Anterior cingulate cortex (tissue), 58 donors: ENCODE measurements at regions not wholly inside any gene's neighbourhood (a gene's known extent, or its start where the extent isn't known, plus 50 kb on each side); places are given as distances from the start of the nearest gene placed in this dataset.

Experiments used
- DNase-seq, 58 donors: peaks; one replicate each; lab custom pipeline; 2025; lab: John Stamatoyannopoulos, UW

- no peak for DNase-seq
Measured at GRCh38 chr5:74031536-74031935, 405.5 kb downstream of the ARHGEF28 start.

GRCh38 chr5:74030821-74031220 lies 404.8 kb downstream of the ARHGEF28 start:
- no peak for DNase-seq

GRCh38 chr5:74030371-74030770 lies 404.4 kb downstream of the ARHGEF28 start:
- DNase-seq, result no peak

GRCh38 chr5:74028976-74029375 lies 403.0 kb downstream of the ARHGEF28 start:
- no peak for DNase-seq

GRCh38 chr5:74028406-74028805 lies 402.4 kb downstream of the ARHGEF28 start:
- DNase-seq, result no peak

- DNase-seq, result no peak
Measured at GRCh38 chr5:74027732-74028338, 401.8 kb downstream of the ARHGEF28 start.

- no peak for DNase-seq
Measured at GRCh38 chr5:74026310-74026709, 400.3 kb downstream of the ARHGEF28 start.

- no peak for DNase-seq
Measured at GRCh38 chr5:74021126-74021525, 395.1 kb downstream of the ARHGEF28 start.

- DNase-seq, result no peak
Measured at GRCh38 chr5:74020503-74020902, 394.5 kb downstream of the ARHGEF28 start.

GRCh38 chr5:74019923-74020322 lies 393.9 kb downstream of the ARHGEF28 start:
- no peak for DNase-seq

DNA sequence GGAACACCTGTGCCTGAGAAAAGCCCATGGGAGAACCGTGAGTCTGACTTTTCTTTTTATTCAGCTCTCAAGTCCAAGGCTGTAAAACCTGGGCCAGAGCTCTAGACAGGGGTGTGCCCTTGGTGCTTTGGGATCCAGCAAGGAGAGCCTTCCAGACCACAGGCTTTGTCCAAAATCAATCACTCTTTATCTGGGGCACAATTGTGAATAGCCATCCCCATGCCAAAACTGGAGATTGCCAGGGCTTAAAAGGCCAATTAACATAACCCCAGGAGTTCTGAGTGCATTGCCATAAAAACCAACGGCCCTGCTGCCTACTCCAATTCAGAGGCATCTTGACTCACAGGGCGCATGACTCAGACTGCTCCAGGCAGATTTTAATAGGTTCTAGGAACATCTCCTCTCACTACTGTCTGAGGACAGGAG lies 391.8 kb downstream of the ARHGEF28 start:
- peak in 34 of 58 donors; percentile 3 to 68 (median 24) for DNase-seq

DNA sequence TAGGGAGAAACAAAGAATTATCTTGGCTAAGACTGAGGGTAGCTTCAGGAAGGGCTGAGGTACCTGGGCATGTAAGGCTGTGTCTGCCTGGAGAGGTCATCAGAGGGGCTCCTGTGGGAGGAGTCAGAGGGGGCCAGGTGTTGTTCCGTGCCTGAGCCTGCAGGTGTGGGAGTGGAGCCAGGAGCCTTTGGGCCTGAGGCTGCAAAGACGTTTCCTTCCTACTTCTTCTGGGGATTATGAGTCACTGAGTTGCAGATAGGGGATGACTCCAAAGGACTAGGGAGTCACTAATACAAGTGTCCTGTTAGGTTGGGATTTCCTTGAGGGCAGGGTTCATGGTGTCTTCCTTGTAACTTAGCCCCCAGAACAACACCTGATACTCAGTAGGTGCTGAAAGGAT lies 391.1 kb downstream of the ARHGEF28 start:
- DNase-seq, result no peak

DNA sequence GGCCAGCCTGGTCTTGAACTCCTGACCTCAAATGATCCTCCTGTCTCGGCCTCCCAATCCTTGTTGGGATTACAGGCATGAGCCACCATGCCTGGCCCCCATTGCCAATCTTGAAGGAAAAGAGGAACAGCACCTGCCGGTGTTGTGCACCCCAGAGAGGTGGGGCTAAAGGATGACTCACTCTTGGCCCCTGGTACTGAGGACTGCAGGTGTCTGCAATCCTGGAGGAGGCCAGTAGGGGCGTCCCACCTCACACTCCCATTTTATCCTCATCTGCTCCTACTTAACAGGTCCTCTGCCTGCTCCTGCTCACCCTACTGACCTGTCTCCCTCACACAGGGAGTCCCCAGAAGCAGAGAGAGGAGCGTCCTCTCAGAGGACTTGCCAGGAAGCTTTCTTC lies 390.4 kb downstream of the ARHGEF28 start:
- DNase-seq, result no peak

GRCh38 chr5:74015716-74016115 lies 389.7 kb downstream of the ARHGEF28 start:
- no peak for DNase-seq

DNA sequence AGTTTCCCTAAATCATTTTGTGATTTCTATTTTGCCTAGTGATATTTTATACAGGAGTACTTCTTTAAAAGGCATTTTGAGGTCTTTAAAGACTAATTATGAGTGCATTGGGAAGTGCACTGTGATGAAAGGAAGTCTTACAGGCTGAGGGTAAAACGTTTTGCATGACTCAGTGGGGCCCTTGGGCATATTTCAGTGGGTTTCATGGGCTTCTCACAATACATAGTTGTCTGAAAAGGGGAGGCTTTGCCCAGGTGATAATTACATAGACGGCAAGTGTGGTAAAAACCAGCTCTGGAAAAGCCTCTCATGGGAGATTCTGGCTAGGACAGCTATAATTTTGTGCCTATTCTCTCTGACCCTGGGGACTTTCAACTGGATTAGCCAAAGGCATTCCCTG lies 387.2 kb downstream of the ARHGEF28 start:
- DNase-seq, result no peak

- no peak for DNase-seq
Measured at GRCh38 chr5:74009502-74009901, 383.5 kb downstream of the ARHGEF28 start.

DNA sequence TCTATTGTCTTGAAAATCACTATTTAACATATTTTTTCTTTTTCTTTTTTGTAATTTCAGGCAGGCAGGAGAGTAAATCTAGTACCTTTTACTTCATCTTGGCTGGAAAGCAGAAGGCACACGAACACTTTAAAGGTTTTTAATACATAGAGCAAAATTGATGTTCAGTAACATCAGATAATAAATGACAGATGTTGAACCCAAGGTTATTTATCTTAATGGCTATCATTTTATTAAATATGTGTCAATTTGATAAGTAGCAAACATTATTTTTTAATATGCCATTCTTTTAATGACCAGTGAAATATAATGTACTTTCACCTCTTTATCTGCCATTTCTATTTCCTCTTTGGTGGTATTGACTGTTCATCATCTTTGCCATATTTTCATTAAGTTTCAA lies 381.2 kb downstream of the ARHGEF28 start:
- no peak for DNase-seq

GRCh38 chr5:73999297-73999696 lies 373.3 kb downstream of the ARHGEF28 start:
- DNase-seq, result no peak

DNA sequence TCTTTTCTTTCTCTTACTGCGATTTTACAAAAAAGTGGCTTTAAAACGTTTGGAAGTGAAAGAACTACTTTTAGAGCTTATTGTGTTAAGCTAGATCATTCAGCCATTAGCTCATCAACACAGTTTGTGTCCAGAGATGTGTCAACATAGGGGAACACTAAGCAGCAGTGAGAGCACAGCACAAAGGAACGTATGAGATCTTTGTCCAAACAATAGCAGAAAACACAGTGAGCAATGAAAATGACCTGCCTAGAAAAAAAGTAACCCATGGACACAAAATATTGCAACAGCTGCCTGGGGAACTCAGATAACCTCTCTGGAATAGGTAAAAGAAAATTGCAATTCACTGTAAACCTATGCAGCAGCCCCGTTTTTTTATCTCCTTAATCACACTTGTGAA lies 372.5 kb downstream of the ARHGEF28 start:
- DNase-seq, result no peak

GRCh38 chr5:73997960-73998359 lies 372.0 kb downstream of the ARHGEF28 start:
- no peak for DNase-seq

- DNase-seq, result no peak
Measured at GRCh38 chr5:73996151-73996755, 370.3 kb downstream of the ARHGEF28 start.

DNA sequence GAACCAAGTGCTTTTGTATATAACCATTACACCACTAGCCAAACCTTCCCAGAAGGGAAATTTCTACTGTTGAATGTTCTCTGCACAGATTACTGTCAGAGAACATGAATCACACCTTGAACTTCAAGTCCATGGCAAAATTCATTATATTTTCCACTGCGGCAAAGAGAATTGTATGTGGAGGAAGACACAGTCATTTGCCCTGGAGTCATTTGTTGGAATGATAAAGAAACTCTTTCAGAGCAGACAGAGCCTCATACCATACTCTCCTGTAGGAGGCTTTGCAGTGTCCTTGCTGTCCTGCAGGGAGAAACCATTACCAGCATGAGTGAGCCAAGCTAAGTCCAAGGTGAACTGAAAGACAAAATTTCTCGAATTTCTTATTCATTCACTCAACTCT lies 369.0 kb downstream of the ARHGEF28 start:
- no peak for DNase-seq
